HG03139 (cell line): ENCODE measurements at regions not wholly inside any gene's neighbourhood (a gene's known extent, or its start where the extent isn't known, plus 50 kb on each side); places are given as distances from the start of the nearest gene placed in this dataset.
"Not testable (repeated sequence)": the region's sequence is repeated elsewhere in the genome, so short reads cannot be mapped to it uniquely, and the experiment has no call there.

Experiments used
- ATAC-seq: cut with Tn5 transposase; IDR thresholded peaks from one replicate; pipeline ENCODE4 v1.9.1; 2021; ENCODE audit not compliant: unreplicated experiment

DNA sequence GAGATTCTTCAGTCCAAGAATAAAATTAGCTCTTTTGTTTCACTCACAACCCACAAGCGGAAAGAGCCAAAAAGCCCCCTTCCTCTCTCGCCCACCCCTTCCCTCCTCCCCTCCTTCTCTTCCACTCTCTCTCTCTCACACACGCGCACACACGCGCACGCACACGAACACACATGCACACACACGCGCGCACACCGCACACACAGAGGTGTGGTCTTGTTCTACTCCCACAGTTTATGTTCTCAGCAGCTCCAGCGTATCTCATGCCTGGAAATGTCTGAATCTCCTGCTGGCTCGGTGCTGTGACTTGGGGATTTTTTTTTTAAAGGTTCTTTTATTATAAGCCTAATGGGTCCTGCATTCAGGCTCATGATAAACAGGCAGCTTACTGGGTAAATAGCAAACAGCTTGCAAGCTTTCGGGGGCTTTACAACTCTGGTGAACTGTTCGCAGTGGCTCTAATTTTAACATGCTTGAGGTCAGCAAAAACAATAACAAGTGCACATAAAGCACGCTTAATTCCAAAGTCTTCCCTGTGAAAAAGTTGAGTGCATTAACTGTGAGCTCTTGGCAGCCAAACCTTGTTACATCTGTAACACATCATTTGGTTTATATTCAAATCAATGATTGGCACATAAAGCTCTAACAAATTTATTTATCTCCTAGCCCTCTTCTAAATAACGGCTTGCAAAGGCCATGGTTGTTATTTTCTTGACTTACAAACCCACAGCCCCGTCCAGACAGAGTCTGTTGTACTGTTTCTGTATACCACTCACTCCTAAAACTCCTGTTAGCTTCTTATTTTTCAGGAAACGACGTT is 424.1 kb upstream of the MGMT start:
- no peak for ATAC-seq

DNA sequence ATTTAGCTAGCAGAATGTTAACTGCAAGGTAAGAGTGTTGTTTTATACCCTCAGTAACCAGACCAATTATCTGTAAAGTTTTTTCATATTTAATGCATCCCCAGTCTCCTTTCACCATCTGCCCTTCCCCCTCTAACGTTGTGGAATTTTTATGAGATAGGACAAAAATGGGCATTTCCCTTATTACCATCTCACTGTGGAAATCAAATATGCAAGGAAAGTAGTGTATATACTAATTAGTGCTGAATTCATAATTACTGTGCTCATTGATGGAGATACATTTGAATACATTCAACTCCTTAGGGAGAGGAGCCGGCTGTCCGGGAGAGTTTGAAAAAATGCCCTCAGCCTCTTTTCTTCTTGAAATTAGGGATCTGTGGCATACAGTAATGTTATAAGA is 423.4 kb upstream of the MGMT start:
- ATAC-seq = no peak

DNA sequence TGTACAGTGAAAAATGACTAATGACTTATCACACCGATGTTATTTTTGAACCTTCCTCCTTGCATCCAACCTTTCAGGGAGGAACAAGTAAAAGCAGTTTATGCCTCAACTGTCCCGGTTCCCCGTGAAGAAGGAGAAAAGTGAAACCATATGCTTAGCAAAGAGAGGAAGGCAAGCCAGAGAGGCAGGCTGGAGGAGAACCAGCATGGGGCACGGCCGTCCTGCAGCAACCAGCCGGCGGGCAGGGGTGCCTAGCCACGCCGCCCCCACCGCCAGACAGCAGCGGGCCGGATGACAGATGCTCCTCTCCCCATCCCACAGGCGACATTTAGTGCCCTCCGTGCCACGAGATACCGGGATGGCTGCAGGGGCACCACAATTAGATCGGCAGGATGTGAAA is 421.4 kb upstream of the MGMT start:
- no peak for ATAC-seq

DNA sequence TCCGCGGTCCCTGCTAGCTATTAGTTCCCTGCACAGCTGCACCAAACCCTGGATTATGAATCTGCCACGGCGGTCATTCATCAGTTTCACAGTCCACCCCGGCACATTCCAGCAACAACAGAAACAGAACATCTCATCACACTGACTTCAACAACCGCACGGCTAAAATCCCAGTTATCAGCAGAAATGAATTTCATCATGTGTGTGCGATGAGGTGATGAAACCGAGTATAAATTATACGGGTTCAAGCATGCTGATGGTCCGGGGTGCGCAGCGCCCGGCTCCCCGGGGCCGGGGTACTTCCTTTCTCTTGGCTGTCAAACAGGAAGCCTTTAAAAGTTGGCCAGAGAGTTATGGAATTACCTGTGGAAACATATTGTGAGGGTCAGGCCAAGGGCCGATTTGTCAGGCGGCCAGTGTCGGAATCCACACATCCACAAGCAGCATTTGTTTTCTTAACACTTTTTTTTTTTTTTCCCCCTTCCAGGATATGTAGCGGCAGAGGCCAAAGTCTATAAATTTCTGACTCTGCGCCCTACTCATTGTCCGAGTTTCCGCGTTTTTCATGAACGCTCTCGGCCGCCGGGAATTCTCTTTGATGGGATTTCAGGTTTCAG is 420.9 kb upstream of the MGMT start:
- no peak for ATAC-seq

DNA sequence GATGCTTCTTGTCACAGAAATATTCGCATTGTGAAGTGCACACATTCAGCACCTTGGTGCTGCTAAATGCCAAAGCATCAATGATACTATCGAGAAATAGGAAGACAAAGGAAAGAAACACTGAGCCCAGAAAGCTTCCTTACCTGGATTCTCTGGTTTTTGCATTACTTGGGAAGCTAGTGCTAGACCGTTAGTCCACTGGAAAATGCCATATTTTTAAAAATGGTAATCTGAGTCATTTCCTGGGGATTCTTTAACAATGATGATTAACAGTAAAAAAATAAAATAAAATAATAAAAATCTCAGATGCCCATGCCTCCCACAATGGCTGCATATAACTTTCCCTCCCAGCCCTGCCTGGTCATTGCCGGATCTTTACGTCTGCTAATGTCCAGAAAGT is 420.1 kb upstream of the MGMT start:
- ATAC-seq = no peak

DNA sequence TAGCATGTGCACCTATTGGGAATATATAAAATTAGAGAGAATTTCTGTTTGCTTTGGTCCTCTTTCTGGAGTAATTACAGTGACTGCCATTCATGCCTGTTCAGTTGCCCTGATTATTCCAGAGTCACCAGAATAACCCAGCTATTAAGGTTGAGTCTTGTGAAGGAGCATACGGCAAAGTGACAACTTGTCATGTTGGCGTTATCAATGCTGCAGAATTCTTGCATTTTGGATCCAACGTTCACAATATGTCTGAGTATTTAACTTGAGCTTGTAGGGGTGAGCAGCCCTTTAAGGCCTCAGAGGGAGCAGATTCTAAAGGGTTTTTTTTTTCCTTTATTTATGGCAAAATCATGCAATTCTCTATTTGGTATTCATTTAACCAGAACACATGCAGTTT is 419.4 kb upstream of the MGMT start:
- no peak for ATAC-seq

DNA sequence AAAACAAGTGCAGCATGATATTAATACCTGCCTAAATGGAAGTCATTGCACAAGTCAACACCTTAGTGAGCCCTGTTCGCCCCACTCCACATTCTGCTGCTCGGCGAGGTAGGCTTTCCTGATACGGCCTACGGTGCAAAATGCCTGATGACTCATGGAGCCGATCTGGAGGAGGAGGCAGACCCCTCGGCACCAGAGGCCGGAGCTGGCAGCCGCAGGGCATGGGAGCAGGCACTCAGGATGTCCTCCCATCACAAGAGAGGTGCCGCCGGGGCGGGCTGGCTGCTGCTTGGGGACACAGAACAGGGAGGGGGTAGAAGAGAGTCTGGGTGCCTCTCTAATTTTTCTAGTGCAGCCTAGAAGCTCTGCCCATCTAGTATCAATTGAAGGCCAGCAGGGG is 418.5 kb upstream of the MGMT start:
- ATAC-seq = no peak

DNA sequence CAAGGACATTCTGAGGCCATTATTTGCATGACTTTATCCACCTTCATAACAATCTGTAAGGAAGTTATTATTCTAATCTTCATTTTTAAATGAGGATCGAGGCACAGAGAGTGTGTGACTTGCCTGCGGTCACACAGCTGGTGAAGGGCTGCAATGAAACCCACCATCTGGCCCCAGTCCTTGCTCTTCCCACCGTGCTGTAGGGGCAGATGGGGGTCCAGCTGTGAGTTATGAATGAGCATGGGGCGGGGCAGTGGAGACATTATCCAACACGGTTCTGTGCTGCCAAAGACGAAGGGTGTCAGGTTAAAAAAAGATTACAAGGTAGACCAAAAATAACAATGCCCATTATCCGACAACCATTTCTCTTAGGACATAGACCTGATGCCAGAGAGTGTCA is 417.5 kb upstream of the MGMT start:
- no peak for ATAC-seq

DNA sequence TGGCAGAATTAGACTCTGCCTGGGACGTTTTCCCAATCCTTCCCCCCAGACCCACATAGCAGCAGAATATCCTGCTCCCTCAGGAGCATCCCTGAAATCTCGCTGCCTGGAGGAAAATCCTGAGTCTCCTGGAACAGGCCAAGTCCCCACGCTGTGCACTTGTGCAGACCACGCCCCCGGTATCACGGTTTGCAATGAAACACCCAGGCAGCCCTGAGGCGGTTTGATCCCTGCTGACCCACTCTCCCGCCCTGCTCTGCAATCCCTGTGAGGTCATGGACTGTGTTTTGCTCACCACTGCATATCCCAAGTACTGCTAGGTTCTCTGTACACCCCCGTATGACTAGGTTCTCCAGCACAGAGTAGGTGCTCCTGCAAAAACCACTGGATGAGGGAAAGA is 411.8 kb upstream of the MGMT start:
- no peak for ATAC-seq

DNA sequence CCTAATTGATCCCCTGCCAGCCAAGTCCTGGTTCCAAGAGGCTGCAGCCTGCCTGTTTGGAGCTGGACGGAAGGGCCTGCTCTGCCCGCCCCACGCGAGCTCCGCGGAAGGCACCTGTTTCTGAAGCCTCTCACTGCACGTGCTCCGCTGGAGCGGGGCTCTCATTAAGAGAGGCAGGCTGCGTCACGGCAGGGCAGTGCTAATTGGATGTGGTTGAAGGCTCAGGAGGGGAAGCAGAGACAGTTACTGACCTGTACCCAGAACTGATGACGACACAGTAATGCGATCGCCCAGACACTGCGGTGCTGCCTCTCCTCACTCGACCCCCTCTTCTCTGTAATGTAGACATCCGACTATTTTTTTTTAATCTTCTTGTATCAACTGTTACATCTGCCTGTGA is 411.1 kb upstream of the MGMT start:
- ATAC-seq = no peak

DNA sequence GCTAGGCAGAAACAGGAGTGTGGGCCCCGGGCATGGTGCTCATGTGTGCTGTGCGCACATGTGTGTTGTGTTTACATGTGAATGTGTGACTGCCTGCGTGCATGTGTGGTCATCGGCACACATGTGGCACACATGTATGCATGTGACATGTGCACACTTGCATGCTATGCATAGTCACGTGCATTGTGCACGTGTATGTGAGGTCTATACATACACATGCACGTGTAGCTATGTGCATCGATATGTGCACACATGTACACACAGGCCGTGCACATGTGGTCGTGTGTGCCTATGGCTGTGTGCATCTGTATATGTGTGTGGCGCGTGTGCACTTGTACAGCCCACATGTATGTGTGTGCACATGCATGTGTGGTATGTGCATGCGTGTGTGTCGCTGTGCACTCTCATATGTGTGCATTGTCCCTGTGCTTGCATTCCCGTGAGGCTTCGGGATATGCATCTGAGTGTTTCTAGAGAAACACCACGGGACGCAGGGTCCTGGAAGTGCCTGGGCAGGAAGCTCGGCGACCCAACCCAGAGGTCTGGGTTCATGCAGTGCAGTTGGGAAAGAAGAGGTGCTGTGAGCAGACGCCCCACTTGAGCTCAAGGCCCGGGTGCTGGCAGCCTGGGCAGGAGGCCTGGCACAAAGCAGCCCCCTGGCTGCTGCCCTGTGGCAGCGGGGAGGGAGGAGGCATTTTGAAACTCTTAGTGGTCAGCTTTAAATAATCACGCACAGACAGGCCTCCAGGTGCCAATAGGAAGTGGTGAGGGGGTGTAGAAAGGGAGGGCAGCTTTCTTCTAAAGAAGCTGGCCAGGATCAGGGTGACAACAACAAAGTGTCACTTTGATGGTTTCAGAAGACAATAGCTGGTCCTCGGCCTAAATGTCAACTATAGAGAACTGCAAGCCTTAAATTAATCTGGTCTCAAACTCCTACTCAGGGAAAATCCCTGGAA is 410.0 kb upstream of the MGMT start:
- no peak for ATAC-seq

DNA sequence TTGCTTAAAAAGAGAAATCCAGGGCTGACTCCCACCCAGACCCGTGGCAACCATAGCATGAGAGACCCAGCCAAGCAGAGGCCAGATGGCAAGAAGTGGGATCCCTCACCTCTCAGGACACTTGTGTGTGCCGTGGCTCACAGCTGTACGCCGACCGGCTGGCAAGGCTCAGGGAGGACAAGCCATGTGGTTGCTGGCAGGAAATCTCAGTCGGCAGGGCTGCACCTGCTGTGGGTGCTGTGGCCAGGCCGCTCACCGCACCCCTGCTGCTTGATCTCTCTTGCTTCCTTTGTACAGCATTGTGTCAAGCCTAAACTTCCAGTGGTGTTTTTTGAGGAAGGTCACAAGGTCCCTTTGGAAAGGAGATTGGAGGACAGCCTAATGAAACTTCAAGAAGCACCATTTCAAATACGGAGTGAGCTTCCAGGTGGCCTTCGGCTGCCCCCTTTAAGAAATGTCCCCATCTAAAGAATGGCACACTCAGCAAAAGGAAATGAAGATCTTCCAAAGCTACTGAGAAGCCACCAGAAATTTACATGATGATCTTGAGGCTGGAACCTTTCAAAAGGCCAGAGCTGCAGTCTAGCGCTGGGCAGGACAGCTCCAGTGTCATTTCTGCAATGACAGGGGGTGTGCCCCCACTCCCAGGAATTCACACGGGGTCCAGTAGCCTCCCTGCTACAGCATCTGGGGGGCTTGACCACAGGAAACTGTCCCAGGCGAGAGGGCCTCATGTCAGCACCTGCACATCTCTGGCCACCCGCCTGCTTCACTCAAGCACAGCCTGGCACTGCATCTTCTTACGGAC is 409.0 kb upstream of the MGMT start:
- ATAC-seq = peak; percentile 89

DNA sequence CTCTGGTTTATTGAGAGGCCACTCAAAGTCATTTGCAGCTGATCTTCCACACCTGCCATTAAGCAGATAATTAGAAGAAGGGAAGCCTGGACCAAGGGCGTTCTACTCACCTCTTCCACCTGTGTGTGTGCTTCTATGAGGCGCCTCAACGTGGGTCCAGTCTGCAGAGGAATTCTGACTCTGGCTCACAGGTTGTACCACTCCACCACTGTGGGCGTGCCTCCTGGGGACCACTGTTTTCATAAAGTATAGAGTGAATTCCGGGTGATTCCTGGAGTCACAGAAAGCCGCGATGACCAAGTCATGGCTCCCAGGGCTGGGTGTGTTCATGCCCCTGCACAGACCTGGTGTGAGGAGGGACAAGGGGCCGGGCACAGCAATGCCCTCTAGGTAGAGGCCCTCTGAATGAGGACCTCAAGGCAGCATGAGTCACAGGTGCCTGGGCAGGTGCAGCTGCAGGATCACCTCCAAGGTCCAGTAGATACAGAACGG is 408.3 kb upstream of the MGMT start:
- ATAC-seq = no peak

DNA sequence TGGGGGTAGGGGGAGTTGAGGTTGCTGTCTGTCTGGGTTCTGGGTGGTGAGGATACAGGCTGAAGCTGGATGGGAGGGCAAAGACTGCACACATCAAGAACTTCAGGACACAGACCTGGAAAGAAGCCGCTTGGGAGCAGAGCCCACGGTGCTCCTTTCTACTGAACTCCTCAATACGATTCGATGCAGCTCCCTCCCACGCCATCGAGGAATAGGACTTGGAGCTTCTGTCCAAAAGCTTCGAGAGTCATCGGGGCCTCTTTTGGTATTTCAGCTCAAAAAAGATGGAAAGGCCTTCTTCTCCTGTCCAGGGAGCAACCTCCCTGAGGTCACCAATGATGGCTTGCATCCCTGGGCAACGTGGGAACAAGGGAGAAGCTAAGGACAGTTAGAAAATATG is 407.1 kb upstream of the MGMT start:
- no peak for ATAC-seq

DNA sequence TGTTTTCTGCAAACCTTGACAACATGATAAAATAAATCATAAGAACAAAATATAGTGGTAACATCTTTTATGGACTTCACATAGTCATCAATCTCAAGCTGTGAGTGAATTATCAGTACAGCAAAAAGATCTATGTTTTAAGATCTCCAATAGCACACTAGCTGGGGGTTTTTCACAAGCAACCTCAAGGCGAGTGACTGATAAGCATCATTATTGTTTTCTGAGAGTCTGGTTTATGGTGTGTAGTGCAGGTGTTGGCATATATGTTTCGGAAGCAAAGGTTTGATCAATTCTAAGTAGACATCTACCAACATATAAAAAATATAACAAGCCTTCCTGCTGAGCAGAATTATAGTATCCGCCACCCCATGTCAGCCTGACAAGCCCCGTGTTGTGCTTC is 403.8 kb upstream of the MGMT start:
- ATAC-seq = no peak

DNA sequence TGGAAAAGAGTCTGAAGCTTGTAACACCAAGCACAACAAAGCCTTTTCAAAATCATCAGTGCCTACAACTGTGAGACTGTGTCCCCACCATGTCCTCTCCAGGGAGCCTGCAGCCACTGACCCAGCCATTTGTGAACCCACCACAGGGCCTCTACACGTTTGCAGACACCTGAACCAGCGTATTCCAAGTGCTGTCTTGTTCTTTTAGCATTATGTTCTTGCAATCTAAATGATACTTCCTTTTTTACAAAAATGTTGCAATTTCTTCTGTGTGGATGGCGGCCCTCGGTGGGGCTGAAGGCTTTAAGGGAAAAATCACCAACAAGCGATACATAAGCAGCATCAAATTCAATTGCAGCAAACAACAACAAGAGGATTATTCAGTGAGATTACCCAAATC is 403.2 kb upstream of the MGMT start:
- ATAC-seq = no peak

DNA sequence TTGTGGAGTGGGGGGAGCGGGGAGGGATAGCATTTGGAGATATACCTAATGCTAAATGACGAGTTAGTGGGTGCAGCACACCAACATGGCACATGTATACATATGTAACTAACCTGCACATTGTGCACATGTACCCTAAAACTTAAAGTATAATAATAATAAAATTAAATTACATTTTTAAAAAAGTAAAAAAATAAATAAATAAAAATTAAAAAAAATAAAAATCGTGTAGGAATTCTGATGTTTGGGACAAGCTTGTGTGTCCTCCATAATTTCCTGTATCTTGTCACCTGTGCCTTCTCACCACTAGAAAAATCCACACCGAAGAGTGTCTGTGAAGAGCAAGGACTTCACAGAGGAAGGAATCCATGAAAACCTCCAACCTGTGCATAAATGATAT is 400.5 kb upstream of the MGMT start:
- not testable (repeated sequence) for ATAC-seq

DNA sequence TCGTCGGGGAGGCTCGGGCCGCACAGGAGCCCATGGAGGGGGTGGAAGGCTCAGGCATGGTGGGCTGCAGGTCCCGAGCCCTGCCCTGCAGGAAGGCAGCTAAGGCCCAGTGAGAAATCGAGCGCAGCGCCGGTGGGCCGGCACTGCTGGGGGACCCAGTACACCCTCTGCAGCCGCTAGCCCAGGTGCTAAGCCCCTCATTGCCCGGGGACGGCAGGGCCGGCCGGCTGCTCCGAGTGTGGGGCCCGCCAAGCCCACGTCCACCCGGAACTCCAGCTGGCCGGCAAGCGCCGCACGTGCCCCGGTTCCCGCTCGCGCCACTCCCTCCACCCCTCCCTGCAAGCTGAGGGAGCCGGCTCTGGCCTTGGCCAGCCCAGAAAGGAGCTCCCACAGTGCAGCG is 395.6 kb upstream of the MGMT start:
- not testable (repeated sequence) for ATAC-seq

DNA sequence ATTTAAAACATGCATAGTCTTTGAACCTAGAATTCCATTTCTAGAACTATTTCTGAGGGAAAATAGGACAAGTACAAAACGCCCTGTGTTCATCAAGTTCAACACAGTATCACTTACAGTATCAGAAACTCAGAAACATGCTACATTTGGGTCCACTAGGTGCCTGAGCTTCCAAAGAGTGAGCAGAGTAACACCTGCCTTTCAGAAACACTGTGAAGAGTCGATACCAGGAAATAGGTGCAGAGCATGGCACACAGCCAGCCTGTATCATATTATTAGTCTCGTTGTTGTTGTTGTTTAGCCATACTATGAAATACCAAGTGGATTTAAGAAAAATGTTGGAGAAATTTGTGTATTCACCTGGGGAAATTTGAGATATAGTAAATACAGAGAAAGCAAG is 392.1 kb upstream of the MGMT start:
- ATAC-seq = no peak

DNA sequence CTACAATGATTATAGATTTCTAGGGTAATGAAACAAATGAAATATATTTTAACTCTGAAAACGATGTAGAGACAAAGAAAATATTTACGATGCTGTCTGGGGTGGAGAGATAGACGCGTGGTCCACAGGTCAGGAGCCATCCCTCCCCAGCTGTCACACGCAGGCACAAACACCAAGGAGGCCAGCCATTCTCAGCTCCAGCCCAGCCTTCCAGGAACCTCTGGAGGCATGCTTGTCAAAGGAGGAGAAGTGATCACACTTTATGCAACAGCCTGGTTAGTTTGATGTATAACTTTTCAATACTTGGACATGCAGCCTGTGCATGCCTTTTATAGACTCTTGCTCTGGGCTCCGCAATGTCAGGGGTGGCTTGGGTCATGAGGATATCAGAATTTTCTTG is 391.5 kb upstream of the MGMT start:
- no peak for ATAC-seq

DNA sequence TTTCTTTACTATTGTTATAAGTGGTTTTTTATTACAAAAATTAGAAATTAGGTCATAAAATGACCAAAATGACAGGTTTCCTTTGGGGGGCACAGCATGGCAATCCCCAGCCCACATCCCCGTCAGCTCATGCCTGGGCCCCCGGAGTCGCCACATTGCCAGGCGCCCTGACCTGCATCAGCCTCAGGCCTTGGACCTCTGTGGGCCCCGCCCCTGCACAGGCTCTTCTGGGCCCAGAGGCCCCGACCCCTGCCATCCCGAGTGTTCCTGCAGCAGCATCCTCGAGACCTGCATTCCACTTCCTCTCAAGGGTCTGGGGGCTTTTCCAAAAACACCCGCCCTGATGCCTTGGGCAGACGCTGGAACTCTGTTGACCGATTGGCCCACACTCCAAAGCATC is 391.1 kb upstream of the MGMT start:
- ATAC-seq = no peak
